CD4-positive, CD25-positive, alpha-beta regulatory T cell (primary cell): ENCODE measurements at regions not wholly inside any gene's neighbourhood (a gene's known extent, or its start where the extent isn't known, plus 50 kb on each side); places are given as distances from the start of the nearest gene placed in this dataset.

Source experiments
- ATAC-seq, 2 donors: fragments of 150-1000 bp; cut with Tn5 transposase; one replicate each; pipeline ENCODE4 v1.10.0; 2021; ENCODE audit warnings: low read depth in 2 of 2, moderate number of reproducible peaks in 2 of 2, moderate library complexity in 1 of 2
- DNase-seq, 3 donors: peaks; one replicate each; pipeline versions ENCODE4 v3.0.0 to v3.0.0-alpha.2; 2012 to 2022; ENCODE audit warnings: mixed read lengths in 1 of 3
- H3K27ac ChIP-seq: one replicate; pipeline ENCODE4 v1.7.0; 2013; ENCODE audit warnings: mild to moderate bottlenecking, low read length; ENCODE audit not compliant: insufficient read depth, poor library complexity, severe bottlenecking
- H3K27me3 ChIP-seq: one replicate; pipeline ENCODE4 v1.7.0; 2013; ENCODE audit warnings: low read length; ENCODE audit not compliant: control insufficient read depth, insufficient read depth
- H3K36me3 ChIP-seq: one replicate; pipeline ENCODE4 v1.7.0; 2013; ENCODE audit warnings: mild to moderate bottlenecking, low read length, moderate library complexity; ENCODE audit not compliant: control insufficient read depth, insufficient read depth
- H3K4me1 ChIP-seq: 2 replicates; pipeline ENCODE4 v1.7.0; 2013; ENCODE audit warnings: mild to moderate bottlenecking, low read length; ENCODE audit not compliant: insufficient read depth, control insufficient read depth, poor library complexity, severe bottlenecking
- H3K4me3 ChIP-seq: one replicate; pipeline ENCODE4 v1.7.0; 2013; ENCODE audit warnings: low read depth, mild to moderate bottlenecking, low read length, moderate library complexity
- H3K9me3 ChIP-seq, 2 experiments: 1 replicate in 1 of 2; 2 replicates in 1 of 2; pipeline ENCODE4 v1.7.0; 2013; ENCODE audit warnings: low read length in 2 of 2, mild to moderate bottlenecking in 1 of 2, moderate library complexity in 1 of 2; ENCODE audit not compliant: control insufficient read depth in 2 of 2
- H3K27ac Mint-ChIP-seq, 3 donors: one replicate each; pipeline ENCODE4 v1.8.0; 2020 to 2022; ENCODE audit warnings: mild to moderate bottlenecking in 3 of 3, mixed read lengths in 3 of 3, moderate library complexity in 2 of 3
- H3K27me3 Mint-ChIP-seq: one replicate; pipeline ENCODE4 v1.8.0; 2022; ENCODE audit warnings: mild to moderate bottlenecking, mixed read lengths
- H3K36me3 Mint-ChIP-seq: one replicate; pipeline ENCODE4 v1.8.0; 2020; ENCODE audit warnings: mixed read lengths
- H3K4me1 Mint-ChIP-seq, 4 donors: one replicate each; pipeline ENCODE4 v1.8.0; 2020 to 2022; ENCODE audit warnings: mixed read lengths in 4 of 4, mild to moderate bottlenecking in 1 of 4
- H3K4me3 Mint-ChIP-seq, 4 donors: one replicate each; pipeline ENCODE4 v1.8.0; 2020 to 2022; ENCODE audit warnings: mild to moderate bottlenecking in 4 of 4, mixed read lengths in 4 of 4, moderate library complexity in 3 of 4
- H3K9me3 Mint-ChIP-seq, 7 donors: one replicate each; pipeline ENCODE4 v1.8.0; 2020 to 2022; ENCODE audit warnings: mixed read lengths in 7 of 7, mild to moderate bottlenecking in 3 of 7, moderate library complexity in 2 of 7

DNA sequence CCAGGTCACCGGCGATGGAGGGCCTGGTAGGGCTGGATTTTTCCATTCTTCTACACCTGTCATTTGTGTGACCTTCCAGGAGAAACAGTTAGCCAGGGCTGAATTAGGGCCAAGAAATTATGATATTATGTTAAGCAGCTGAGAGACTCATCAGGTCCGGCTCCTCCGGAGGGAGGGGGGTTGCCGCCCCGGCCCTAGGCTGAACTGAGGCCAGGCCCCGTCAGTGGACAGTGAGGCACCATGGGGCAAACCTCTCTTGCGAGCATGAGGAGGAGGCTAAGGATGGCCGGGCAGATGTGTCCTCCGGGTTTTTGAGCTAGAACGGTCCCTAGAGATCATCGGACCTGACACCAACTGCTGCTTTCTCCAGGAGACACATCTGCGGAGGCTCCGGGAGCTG is 150.1 kb downstream of the SOX11 start:
- H3K9me3 Mint-ChIP-seq: peaks cover 0 to 11% (median 6%) of the 10 kb centered on the region in 7 donors
- no peaks in the 10 kb centered on the region for H3K36me3 Mint-ChIP-seq
- DNase-seq: no peak
- H3K27me3 Mint-ChIP-seq: no peaks in the 10 kb centered on the region
- H3K4me1 Mint-ChIP-seq: no peaks in the 10 kb centered on the region
- ATAC-seq: no peak
- H3K27ac Mint-ChIP-seq: no peak overlapping the region
- H3K9me3 ChIP-seq: no peaks in the 10 kb centered on the region
- no peaks in the 10 kb centered on the region for H3K4me1 ChIP-seq
- no peak overlapping the region for H3K27ac ChIP-seq
- H3K4me3 Mint-ChIP-seq: no peak overlapping the region
- H3K4me3 ChIP-seq: no peak overlapping the region
- H3K36me3 ChIP-seq: no peaks in the 10 kb centered on the region
- H3K27me3 ChIP-seq: no peaks in the 10 kb centered on the region

DNA sequence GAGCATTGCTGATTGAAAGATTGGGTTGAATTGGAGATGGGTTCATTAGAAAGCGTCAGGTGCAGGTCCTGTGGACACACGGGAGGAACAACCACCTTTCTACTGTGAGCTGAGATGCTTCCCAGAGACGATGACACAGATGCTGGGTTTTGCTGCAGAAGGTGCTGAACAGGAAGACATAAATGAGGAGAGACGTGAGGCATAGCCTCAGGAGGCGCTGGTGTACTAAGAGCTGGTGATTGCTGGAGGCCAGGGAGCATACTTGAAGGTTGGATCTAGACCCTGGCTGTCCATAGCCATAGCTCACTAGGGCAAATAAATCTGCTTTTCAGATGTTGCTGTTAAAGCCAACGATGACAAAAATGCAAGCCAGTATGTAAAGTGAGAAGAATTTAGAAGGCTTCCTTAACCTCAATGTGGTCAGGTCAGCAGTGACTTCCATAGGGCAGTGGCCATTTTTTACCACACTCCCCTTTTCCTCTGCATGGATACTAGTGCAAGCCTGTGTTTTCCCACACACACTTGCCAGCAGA is 153.7 kb downstream of the SOX11 start:
- H3K4me1 ChIP-seq: no peaks in the 10 kb centered on the region
- Mint-ChIP-seq H3K9me3 (peaks cover 0 to 14% (median 5%) of the 10 kb centered on the region in 7 donors), H3K4me1 (no peaks in the 10 kb centered on the region), H3K27ac (no peak overlapping the region), H3K4me3 (no peak overlapping the region), H3K36me3 (no peaks in the 10 kb centered on the region), H3K27me3 (no peaks in the 10 kb centered on the region)
- H3K36me3 ChIP-seq: no peaks in the 10 kb centered on the region
- H3K9me3 ChIP-seq: no peaks in the 10 kb centered on the region
- H3K4me3 ChIP-seq: no peak overlapping the region
- DNase-seq: no peak
- no peak overlapping the region for H3K27ac ChIP-seq
- no peak for ATAC-seq
- no peaks in the 10 kb centered on the region for H3K27me3 ChIP-seq

DNA sequence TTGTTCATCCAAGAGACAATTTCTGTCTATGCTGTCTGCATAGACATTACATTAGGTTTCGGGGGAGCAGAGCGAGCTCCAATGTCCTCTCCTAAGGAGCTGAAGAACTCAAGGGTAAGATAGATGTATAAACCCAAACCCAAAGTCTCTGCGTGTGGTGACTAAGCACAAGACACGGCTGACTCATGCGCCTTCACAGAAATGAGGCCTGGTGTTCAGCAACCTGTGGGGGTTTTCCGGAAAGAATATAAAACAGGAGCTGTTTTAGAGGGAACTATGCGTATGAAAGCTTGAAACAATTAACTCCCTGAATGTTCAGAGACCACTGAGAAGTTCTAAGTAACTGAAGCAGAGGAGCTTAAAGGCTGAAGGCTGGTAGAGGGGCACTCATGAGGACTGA is 154.7 kb downstream of the SOX11 start:
- Histone ChIP-seq H3K4me3 (no peak overlapping the region), H3K27ac (no peak overlapping the region), H3K9me3 (no peaks in the 10 kb centered on the region), H3K36me3 (no peaks in the 10 kb centered on the region), H3K27me3 (no peaks in the 10 kb centered on the region), H3K4me1 (no peaks in the 10 kb centered on the region)
- no peak for DNase-seq
- Mint-ChIP-seq H3K9me3 (peaks cover 0 to 14% (median 8%) of the 10 kb centered on the region in 7 donors), H3K27ac (no peak overlapping the region), H3K4me1 (no peaks in the 10 kb centered on the region), H3K36me3 (no peaks in the 10 kb centered on the region), H3K4me3 (no peak overlapping the region), H3K27me3 (no peaks in the 10 kb centered on the region)
- ATAC-seq: no peak

DNA sequence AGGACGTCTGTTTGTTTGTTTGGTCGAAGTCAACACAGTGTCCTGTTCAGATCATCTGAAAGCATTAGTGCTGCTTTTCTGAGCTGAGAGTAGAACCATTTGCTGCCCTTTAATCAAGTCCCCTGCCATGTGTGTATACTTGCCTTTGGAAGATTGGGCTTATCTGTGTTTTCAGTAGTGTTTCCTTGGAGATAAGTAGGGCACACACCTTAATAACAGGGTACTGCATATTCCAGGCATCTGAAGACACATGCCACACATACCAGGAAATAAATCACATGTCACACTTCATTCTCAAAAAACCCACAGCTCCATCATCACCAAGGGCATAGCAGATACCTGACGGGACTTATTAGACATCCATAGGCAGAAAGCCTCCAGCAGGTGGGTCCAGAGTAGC is 157.4 kb downstream of the SOX11 start:
- ATAC-seq: no peak
- H3K4me3 Mint-ChIP-seq: no peak overlapping the region
- no peak for DNase-seq
- no peaks in the 10 kb centered on the region for H3K27me3 Mint-ChIP-seq
- no peaks in the 10 kb centered on the region for H3K36me3 Mint-ChIP-seq
- H3K4me3 ChIP-seq: no peak overlapping the region
- no peaks in the 10 kb centered on the region for H3K4me1 Mint-ChIP-seq
- no peak overlapping the region for H3K27ac Mint-ChIP-seq
- no peaks in the 10 kb centered on the region for H3K36me3 ChIP-seq
- H3K9me3 ChIP-seq: no peaks in the 10 kb centered on the region
- H3K9me3 Mint-ChIP-seq: peaks cover 0 to 18% (median 5%) of the 10 kb centered on the region in 7 donors
- H3K27me3 ChIP-seq: no peaks in the 10 kb centered on the region
- no peaks in the 10 kb centered on the region for H3K4me1 ChIP-seq
- no peak overlapping the region for H3K27ac ChIP-seq

- no peak overlapping the region for H3K27ac Mint-ChIP-seq
- H3K4me1 Mint-ChIP-seq: no peaks in the 10 kb centered on the region
- no peak overlapping the region for H3K4me3 ChIP-seq
- no peaks in the 10 kb centered on the region for H3K9me3 ChIP-seq
- H3K4me1 ChIP-seq: no peaks in the 10 kb centered on the region
- H3K4me3 Mint-ChIP-seq: no peak overlapping the region
- H3K27me3 Mint-ChIP-seq: peaks cover 4% of the 10 kb centered on the region
- no peaks in the 10 kb centered on the region for H3K36me3 ChIP-seq
- no peak overlapping the region for H3K27ac ChIP-seq
- DNase-seq (no peak), ATAC-seq (no peak)
- H3K9me3 Mint-ChIP-seq: peaks cover 0 to 17% (median 7%) of the 10 kb centered on the region in 7 donors
- H3K36me3 Mint-ChIP-seq: no peaks in the 10 kb centered on the region
- no peaks in the 10 kb centered on the region for H3K27me3 ChIP-seq
Measured at GRCh38 chr2:5851410-5851809, 159.2 kb downstream of the SOX11 start.

GRCh38 chr2:5854797-5855196 is 162.6 kb downstream of the SOX11 start:
- Mint-ChIP-seq H3K36me3 (no peaks in the 10 kb centered on the region), H3K27me3 (peaks cover 4% of the 10 kb centered on the region), H3K4me3 (no peak overlapping the region), H3K27ac (no peak overlapping the region), H3K4me1 (no peaks in the 10 kb centered on the region), H3K9me3 (peaks cover 0 to 23% (median 10%) of the 10 kb centered on the region in 7 donors)
- Histone ChIP-seq H3K4me3 (no peak overlapping the region), H3K27me3 (no peaks in the 10 kb centered on the region), H3K27ac (no peak overlapping the region), H3K36me3 (no peaks in the 10 kb centered on the region), H3K4me1 (no peaks in the 10 kb centered on the region), H3K9me3 (no peaks in the 10 kb centered on the region)
- DNase-seq (no peak), ATAC-seq (no peak)

DNA sequence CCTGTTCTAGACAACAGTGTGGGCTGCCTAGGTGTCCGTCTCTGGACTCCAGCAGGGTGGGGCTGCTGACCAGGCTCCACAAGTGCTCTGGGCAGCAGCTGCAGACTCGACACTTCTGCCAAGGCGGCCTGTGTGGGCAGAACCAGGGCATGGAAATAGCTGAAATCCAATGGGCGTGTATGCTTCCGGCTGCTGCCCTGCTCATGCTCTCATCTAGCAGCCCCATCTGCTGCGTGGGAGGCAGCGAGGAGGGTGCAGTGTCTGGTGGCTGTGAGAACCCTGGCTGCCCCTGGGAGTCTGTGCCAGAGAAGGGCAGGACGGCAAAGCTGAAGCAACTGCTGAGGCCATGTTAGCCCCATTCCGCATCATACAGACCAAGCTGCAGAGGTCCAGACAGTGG is 174.9 kb downstream of the SOX11 start:
- no peaks in the 10 kb centered on the region for H3K36me3 ChIP-seq
- Mint-ChIP-seq H3K4me1 (no peaks in the 10 kb centered on the region), H3K9me3 (peaks cover 0 to 17% (median 9%) of the 10 kb centered on the region in 7 donors), H3K27me3 (no peaks in the 10 kb centered on the region), H3K36me3 (no peaks in the 10 kb centered on the region), H3K27ac (no peak overlapping the region), H3K4me3 (no peak overlapping the region)
- H3K27ac ChIP-seq: no peak overlapping the region
- no peaks in the 10 kb centered on the region for H3K9me3 ChIP-seq
- no peaks in the 10 kb centered on the region for H3K4me1 ChIP-seq
- H3K4me3 ChIP-seq: no peak overlapping the region
- DNase-seq (no peak), ATAC-seq (no peak)
- H3K27me3 ChIP-seq: no peaks in the 10 kb centered on the region

- Histone ChIP-seq H3K27me3 (no peaks in the 10 kb centered on the region), H3K4me1 (no peaks in the 10 kb centered on the region), H3K4me3 (no peak overlapping the region), H3K27ac (no peak overlapping the region), H3K36me3 (no peaks in the 10 kb centered on the region), H3K9me3 (no peaks in the 10 kb centered on the region)
- no peaks in the 10 kb centered on the region for H3K4me1 Mint-ChIP-seq
- peaks cover 0 to 16% (median 9%) of the 10 kb centered on the region in 7 donors for H3K9me3 Mint-ChIP-seq
- no peak overlapping the region for H3K27ac Mint-ChIP-seq
- ATAC-seq: no peak
- no peak for DNase-seq
- H3K4me3 Mint-ChIP-seq: no peak overlapping the region
- no peaks in the 10 kb centered on the region for H3K27me3 Mint-ChIP-seq
- no peaks in the 10 kb centered on the region for H3K36me3 Mint-ChIP-seq
Measured at GRCh38 chr2:5868931-5869330, 176.7 kb downstream of the SOX11 start.
